B cell (primary cell): ENCODE measurements at regions not wholly inside any gene's neighbourhood (a gene's known extent, or its start where the extent isn't known, plus 50 kb on each side); places are given as distances from the start of the nearest gene placed in this dataset.

Experiments used
- CTCF ChIP-seq: fragments of 200-600 bp; IDR thresholded peaks from one replicate; pipeline ENCODE4 v1.8.0; 2022; ENCODE audit warnings: antibody characterized with exemption, mild to moderate bottlenecking
- EZH2 ChIP-seq: IDR thresholded peaks from 2 replicates; pipeline ENCODE4 v1.6.1; 2012; ENCODE audit warnings: borderline replicate concordance, low read depth, mild to moderate bottlenecking, moderate library complexity, low read length; ENCODE audit not compliant: insufficient read depth, poor library complexity, severe bottlenecking

- TF ChIP-seq CTCF (no peak), EZH2 (no peak)
These were observed 104.8 kb downstream of the POSTN start for GRCh38 chr13:37493775-37494174.
